Gastroesophageal sphincter (tissue), 4 donors: ENCODE measurements at regions not wholly inside any gene's neighbourhood (a gene's known extent, or its start where the extent isn't known, plus 50 kb on each side); places are given as distances from the start of the nearest gene placed in this dataset.

ENCODE experiments used
- ATAC-seq: fragments of 150-250 bp; one replicate; pipeline ENCODE4 v1.9.1; 2016; ENCODE audit warnings: mild to moderate bottlenecking, moderate library complexity
- H3K27ac ChIP-seq, 4 donors: fragments of 200-600 bp; sonication (generic) in 3 of 4; 1 replicate in 3 of 4; 2 replicates in 1 of 4; pipeline ENCODE4 v1.5.1; 2016 to 2019
- H3K27me3 ChIP-seq: fragments of 200-600 bp; sonication (generic); one replicate; pipeline ENCODE4 v1.5.1; 2019
- H3K36me3 ChIP-seq, 2 donors: fragments of 200-600 bp; sonication (generic); one replicate each; pipeline ENCODE4 v1.5.1; 2019; ENCODE audit warnings: control low read depth in 1 of 2
- H3K4me1 ChIP-seq, 3 donors: fragments of 200-600 bp; sonication (generic); 1 replicate in 2 of 3; 2 replicates in 1 of 3; pipeline ENCODE4 v1.5.1; 2016 to 2019; ENCODE audit warnings: control low read depth in 2 of 3
- H3K4me3 ChIP-seq, 2 donors: fragments of 200-600 bp; sonication (generic); one replicate each; pipeline ENCODE4 v1.5.1; 2019; ENCODE audit warnings: mild to moderate bottlenecking in 1 of 2, moderate library complexity in 1 of 2
- H3K9me3 ChIP-seq, 3 donors: fragments of 200-600 bp; sonication (generic); one replicate each; pipeline ENCODE4 v1.5.1; 2017 to 2019; ENCODE audit warnings: control low read depth in 2 of 3
- CTCF ChIP-seq, 4 experiments: fragments of 200-600 bp in 2 of 4; fragments of 450-650 bp in 2 of 4; sonication (generic) in 1 of 4; IDR thresholded peaks; one replicate each; pipeline ENCODE4 v1.5.1; 2017 to 2019; ENCODE audit warnings: antibody characterized with exemption in 4 of 4, mild to moderate bottlenecking in 2 of 4, moderate library complexity in 2 of 4
- EP300 ChIP-seq: sonication (generic); formaldehyde crosslinking; IDR thresholded peaks from one replicate; pipeline ENCODE4 v1.6.1; 2017; ENCODE audit warnings: antibody characterized with exemption, mild to moderate bottlenecking
- POLR2A ChIP-seq, 2 donors: fragments of 450-650 bp; IDR thresholded peaks; one replicate each; pipeline ENCODE4 v1.6.1; 2017; ENCODE audit warnings: antibody characterized with exemption in 2 of 2, mild to moderate bottlenecking in 2 of 2, moderate library complexity in 1 of 2
- POLR2AphosphoS5 ChIP-seq: sonication (generic); formaldehyde crosslinking; IDR thresholded peaks from one replicate; pipeline ENCODE4 v1.6.1; 2017; ENCODE audit warnings: antibody characterized with exemption
- WGBS, 2 donors: methylation state at CpG; one replicate each; pipeline ENCODE4 v1.1.5; 2018; ENCODE audit warnings: low coverage in 1 of 2; 5-methylcytosine and 5-hydroxymethylcytosine counted together

DNA sequence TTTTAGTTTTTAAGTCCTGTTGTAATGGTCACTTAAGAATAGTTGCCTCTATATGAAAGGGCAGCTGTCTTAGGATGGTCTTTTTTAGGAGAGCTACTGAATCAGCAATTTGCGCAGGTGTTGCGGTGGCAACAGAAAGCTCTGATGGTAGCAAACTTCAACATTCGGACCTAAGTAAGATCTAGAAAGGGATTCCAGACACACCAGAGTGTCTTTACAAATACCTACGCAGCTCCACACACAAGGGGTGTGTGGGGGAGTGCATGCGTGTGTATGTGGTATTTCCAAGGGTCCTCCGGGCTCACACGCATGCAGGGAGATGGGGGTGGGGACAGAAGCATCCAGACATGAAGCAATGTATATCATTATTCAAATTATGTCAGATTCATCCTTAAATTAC is 438.6 kb upstream of the MGMT start:
- Histone ChIP-seq H3K4me3 (no peak overlapping the region), H3K27me3 (peaks cover 81% of the 10 kb centered on the region), H3K4me1 (no peaks in the 10 kb centered on the region), H3K27ac (no peak overlapping the region), H3K36me3 (no peaks in the 10 kb centered on the region), H3K9me3 (no peaks in the 10 kb centered on the region)
- WGBS, 2 donors: 83 to 92% methylated on average over 6 to 7 of the region's 7 CpGs
- TF ChIP-seq CTCF (IDR thresholded peaks at IDR 0.05): no peak
- no peak for TF ChIP-seq POLR2AphosphoS5
- TF ChIP-seq EP300: no peak
- no peak for TF ChIP-seq POLR2A (IDR thresholded peaks at IDR 0.05)
- no peak for ATAC-seq

GRCh38 chr10:129029051-129029450 is 438.0 kb upstream of the MGMT start:
- H3K9me3 ChIP-seq: no peaks in the 10 kb centered on the region
- TF ChIP-seq EP300 (no peak), CTCF (IDR thresholded peaks at IDR 0.05) (no peak), POLR2A (IDR thresholded peaks at IDR 0.05) (no peak), POLR2AphosphoS5 (no peak)
- H3K4me3 ChIP-seq: no peak overlapping the region
- H3K36me3 ChIP-seq: no peaks in the 10 kb centered on the region
- WGBS, 2 donors: 11 to 39% methylated on average over 9 of the region's 9 CpGs
- H3K27ac ChIP-seq: no peak overlapping the region
- no peak for ATAC-seq
- H3K4me1 ChIP-seq: no peaks in the 10 kb centered on the region
- peaks cover 83% of the 10 kb centered on the region for H3K27me3 ChIP-seq

- 69 to 89% methylated on average over 4 to 9 of the region's 14 CpGs for WGBS, 2 donors
- Histone ChIP-seq H3K4me3 (no peak overlapping the region), H3K36me3 (no peaks in the 10 kb centered on the region), H3K27me3 (peaks cover 79% of the 10 kb centered on the region), H3K4me1 (no peaks in the 10 kb centered on the region), H3K9me3 (no peaks in the 10 kb centered on the region), H3K27ac (no peak overlapping the region)
- TF ChIP-seq POLR2AphosphoS5: no peak
- TF ChIP-seq EP300: no peak
- no peak for TF ChIP-seq CTCF (IDR thresholded peaks at IDR 0.05)
- TF ChIP-seq POLR2A (IDR thresholded peaks at IDR 0.05): no peak
- no peak for ATAC-seq
Observed at GRCh38 chr10:129029851-129030602, 437.0 kb upstream of the MGMT start.

DNA sequence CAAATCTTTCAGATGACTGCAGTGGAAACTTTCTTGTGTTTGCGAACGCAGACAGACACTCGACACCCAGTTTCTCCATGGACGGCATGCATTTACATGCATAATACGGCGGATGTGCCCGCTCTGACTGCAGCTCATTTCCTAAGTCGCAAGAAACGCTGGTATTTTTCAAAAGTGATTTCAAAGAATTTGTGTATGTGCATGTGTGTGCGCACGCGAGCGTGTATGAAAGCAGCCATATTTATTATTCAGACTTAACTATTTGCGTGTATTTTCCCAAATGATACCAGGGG is 436.5 kb upstream of the MGMT start:
- no peaks in the 10 kb centered on the region for H3K36me3 ChIP-seq
- WGBS, 2 donors: 90 to 95% methylated on average over 14 of the region's 14 CpGs
- H3K9me3 ChIP-seq: no peaks in the 10 kb centered on the region
- no peak for ATAC-seq
- no peak overlapping the region for H3K4me3 ChIP-seq
- H3K27ac ChIP-seq: no peak overlapping the region
- peaks cover 80% of the 10 kb centered on the region for H3K27me3 ChIP-seq
- H3K4me1 ChIP-seq: no peaks in the 10 kb centered on the region
- no peak for TF ChIP-seq EP300
- no peak for TF ChIP-seq POLR2A (IDR thresholded peaks at IDR 0.05)
- TF ChIP-seq CTCF (IDR thresholded peaks at IDR 0.05): no peak
- TF ChIP-seq POLR2AphosphoS5: no peak
